Nephron (organoid): ENCODE measurements at regions not wholly inside any gene's neighbourhood (a gene's known extent, or its start where the extent isn't known, plus 50 kb on each side); places are given as distances from the start of the nearest gene placed in this dataset.

ENCODE experiments used
- H3K27ac Mint-ChIP-seq, 3 experiments: 2 replicates each; pipeline ENCODE4 v1.8.0; 2020; ENCODE audit warnings: mixed read lengths in 3 of 3, mild to moderate bottlenecking in 2 of 3, moderate library complexity in 1 of 3
- H3K27me3 Mint-ChIP-seq: 2 replicates; pipeline ENCODE4 v1.8.0; 2021; ENCODE audit warnings: low read depth, mild to moderate bottlenecking, moderate library complexity, mixed read lengths
- H3K36me3 Mint-ChIP-seq: 2 replicates; pipeline ENCODE4 v1.8.0; 2020; ENCODE audit warnings: low read depth, mixed read lengths
- H3K4me1 Mint-ChIP-seq: 2 replicates; pipeline ENCODE4 v1.8.0; 2020; ENCODE audit warnings: mixed read lengths
- H3K4me3 Mint-ChIP-seq, 3 experiments: 2 replicates each; pipeline ENCODE4 v1.8.0; 2020; ENCODE audit warnings: mild to moderate bottlenecking in 3 of 3, mixed read lengths in 3 of 3, moderate library complexity in 2 of 3
- H3K9me3 Mint-ChIP-seq: 2 replicates; pipeline ENCODE4 v1.8.0; 2020; ENCODE audit warnings: mixed read lengths
- CTCF ChIP-seq, 3 experiments: fragments of 200-600 bp; sonication (generic); IDR thresholded peaks; one replicate each; pipeline ENCODE4 v1.5.0; 2021; ENCODE audit warnings: antibody characterized with exemption in 3 of 3; ENCODE audit not compliant: unreplicated experiment in 3 of 3

DNA sequence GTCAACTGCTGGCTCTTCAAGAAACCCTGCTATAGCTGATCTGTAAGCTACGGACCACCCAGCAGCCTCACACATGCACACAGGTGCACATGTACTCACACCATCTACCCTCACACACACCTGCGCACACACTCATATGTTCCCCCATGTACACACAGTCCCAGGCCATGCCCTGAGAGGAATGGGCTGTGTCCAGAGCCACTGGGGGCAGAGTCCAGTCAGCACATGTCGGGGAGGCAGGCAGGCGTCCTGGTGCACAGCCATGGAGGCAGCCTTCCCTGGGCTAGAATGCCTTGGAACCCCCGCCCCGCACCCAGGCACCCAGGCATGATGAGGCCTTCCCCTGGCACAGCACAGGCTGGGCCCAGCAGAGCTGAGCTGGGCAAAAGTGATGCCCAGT is 58.3 kb upstream of the DLK1 start:
- Mint-ChIP-seq H3K27me3 (peaks cover 35% of the 10 kb centered on the region), H3K4me1 (peaks cover 73% of the 10 kb centered on the region), H3K27ac (peak overlapping the region in 2 of 3 experiments; percentile 57 to 91), H3K36me3 (no peaks in the 10 kb centered on the region), H3K4me3 (no peak overlapping the region), H3K9me3 (no peaks in the 10 kb centered on the region)
- no peak for TF ChIP-seq CTCF (IDR thresholded peaks at IDR 0.05; ENCODE audit: unreplicated experiment in 3 of 3)

DNA sequence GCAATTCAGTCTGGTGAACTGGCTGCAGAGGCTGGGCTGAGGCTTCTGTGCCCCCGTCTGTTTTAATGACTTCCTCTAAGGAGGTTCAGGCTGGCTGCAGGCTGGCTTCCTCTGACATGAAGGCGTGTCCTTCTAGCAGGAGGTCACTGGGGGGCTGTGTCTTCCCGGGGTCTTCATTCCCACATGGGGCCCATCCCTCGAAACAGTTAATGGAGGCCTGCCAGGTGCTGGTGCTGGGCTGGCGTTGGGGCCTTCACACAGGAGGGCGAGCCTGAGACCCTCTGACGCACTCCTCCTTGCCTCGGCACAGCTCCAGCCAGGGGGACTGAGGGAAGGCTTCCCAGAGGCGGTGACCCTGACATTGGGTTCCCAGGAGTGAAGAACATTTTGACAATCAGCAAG is 57.7 kb upstream of the DLK1 start:
- no peaks in the 10 kb centered on the region for H3K36me3 Mint-ChIP-seq
- H3K4me1 Mint-ChIP-seq: peaks cover 73% of the 10 kb centered on the region
- H3K27me3 Mint-ChIP-seq: peaks cover 38% of the 10 kb centered on the region
- TF ChIP-seq CTCF (IDR thresholded peaks at IDR 0.05; ENCODE audit: unreplicated experiment in 3 of 3): no peak
- no peaks in the 10 kb centered on the region for H3K9me3 Mint-ChIP-seq
- peak overlapping the region in 2 of 3 experiments; percentile 66 to 91 for H3K27ac Mint-ChIP-seq
- H3K4me3 Mint-ChIP-seq: no peak overlapping the region

DNA sequence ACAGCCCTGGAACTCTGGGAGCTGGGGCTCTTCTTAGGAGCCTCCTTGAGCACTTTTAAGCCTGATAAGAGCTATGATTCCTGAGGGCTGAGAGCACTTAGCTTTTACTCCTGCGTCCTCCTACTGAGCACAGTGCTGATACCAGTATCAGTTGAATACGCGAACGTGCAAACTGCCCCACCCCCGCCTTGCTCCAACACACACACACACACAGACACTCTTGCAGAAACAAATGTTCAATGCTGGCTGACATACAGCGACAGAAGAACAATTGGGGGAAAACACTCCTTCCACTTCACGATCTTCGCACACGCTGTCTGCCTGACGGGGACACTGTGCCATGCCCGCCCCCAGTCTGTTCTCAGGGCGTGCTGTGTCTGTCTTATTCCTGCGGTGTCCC is 57.2 kb upstream of the DLK1 start:
- H3K36me3 Mint-ChIP-seq: no peaks in the 10 kb centered on the region
- H3K27me3 Mint-ChIP-seq: peaks cover 39% of the 10 kb centered on the region
- H3K4me3 Mint-ChIP-seq: peak overlapping the region in 2 of 3 experiments; percentile 25 to 53
- TF ChIP-seq CTCF (IDR thresholded peaks at IDR 0.05; ENCODE audit: unreplicated experiment in 3 of 3): no peak
- no peaks in the 10 kb centered on the region for H3K9me3 Mint-ChIP-seq
- peak overlapping the region; percentile 13 to 91 (median 66) for H3K27ac Mint-ChIP-seq
- peaks cover 73% of the 10 kb centered on the region for H3K4me1 Mint-ChIP-seq

GRCh38 chr14:100670017-100670752 is 56.5 kb upstream of the DLK1 start:
- H3K36me3 Mint-ChIP-seq: no peaks in the 10 kb centered on the region
- H3K4me1 Mint-ChIP-seq: peaks cover 74% of the 10 kb centered on the region
- H3K27me3 Mint-ChIP-seq: peaks cover 41% of the 10 kb centered on the region
- peak overlapping the region; percentile 13 to 56 (median 32) for H3K4me3 Mint-ChIP-seq
- TF ChIP-seq CTCF (IDR thresholded peaks at IDR 0.05; ENCODE audit: unreplicated experiment in 3 of 3): no peak
- peak overlapping the region; percentile 41 to 91 (median 83) for H3K27ac Mint-ChIP-seq
- H3K9me3 Mint-ChIP-seq: no peaks in the 10 kb centered on the region

GRCh38 chr14:100670753-100671049 is 56.0 kb upstream of the DLK1 start:
- H3K27ac Mint-ChIP-seq: peak overlapping the region; percentile 41 to 83 (median 73)
- H3K4me1 Mint-ChIP-seq: peaks cover 74% of the 10 kb centered on the region
- no peaks in the 10 kb centered on the region for H3K36me3 Mint-ChIP-seq
- no peaks in the 10 kb centered on the region for H3K9me3 Mint-ChIP-seq
- H3K27me3 Mint-ChIP-seq: peaks cover 39% of the 10 kb centered on the region
- no peak for TF ChIP-seq CTCF (IDR thresholded peaks at IDR 0.05; ENCODE audit: unreplicated experiment in 3 of 3)
- H3K4me3 Mint-ChIP-seq: peak overlapping the region; percentile 13 to 56 (median 32)

GRCh38 chr14:100671386-100671901 is 55.2 kb upstream of the DLK1 start:
- H3K9me3 Mint-ChIP-seq: no peaks in the 10 kb centered on the region
- H3K36me3 Mint-ChIP-seq: no peaks in the 10 kb centered on the region
- H3K4me3 Mint-ChIP-seq: peak overlapping the region in 1 of 3 experiments; percentile 21
- peaks cover 74% of the 10 kb centered on the region for H3K4me1 Mint-ChIP-seq
- H3K27me3 Mint-ChIP-seq: peaks cover 36% of the 10 kb centered on the region
- peak overlapping the region in 2 of 3 experiments; percentile 73 to 83 for H3K27ac Mint-ChIP-seq
- TF ChIP-seq CTCF (IDR thresholded peaks at IDR 0.05; ENCODE audit: unreplicated experiment in 3 of 3): no peak
